ENCODE measurements at regions not wholly inside any gene's neighbourhood (a gene's known extent, or its start where the extent isn't known, plus 50 kb on each side); places are given as distances from the start of the nearest gene placed in this dataset.

- no peak for DNase-seq
Observed at GRCh38 chr11:70631624-70632047, 233.3 kb downstream of the CTTN start.

- no peak for DNase-seq
Observed at GRCh38 chr11:70633610-70634009, 235.3 kb downstream of the CTTN start.

GRCh38 chr11:70636659-70637058, 238.3 kb downstream of the CTTN start:
- no peak for DNase-seq

- DNase-seq: no peak
Observed at GRCh38 chr11:70637186-70637800, 239.0 kb downstream of the CTTN start.

- DNase-seq: no peak
Observed at GRCh38 chr11:70637949-70638583, 239.7 kb downstream of the CTTN start.

GRCh38 chr11:70640408-70640807, 242.1 kb downstream of the CTTN start:
- DNase-seq: no peak

GRCh38 chr11:70641369-70641768, 243.0 kb downstream of the CTTN start:
- DNase-seq: peak; percentile 68

- DNase-seq: no peak
Observed at GRCh38 chr11:70642266-70642665, 243.9 kb downstream of the CTTN start.

- no peak for DNase-seq
Observed at GRCh38 chr11:70643642-70644041, 245.3 kb downstream of the CTTN start.

GRCh38 chr11:70644343-70645060, 246.2 kb downstream of the CTTN start:
- no peak for DNase-seq

GRCh38 chr11:70645537-70645936, 247.2 kb downstream of the CTTN start:
- DNase-seq: no peak

- no peak for DNase-seq
Observed at GRCh38 chr11:70646272-70647049, 248.1 kb downstream of the CTTN start.

- no peak for DNase-seq
Observed at GRCh38 chr11:70647188-70648166, 249.1 kb downstream of the CTTN start.

GRCh38 chr11:70650075-70650909, 252.0 kb downstream of the CTTN start:
- DNase-seq: no peak

- DNase-seq: no peak
Observed at GRCh38 chr11:70651031-70651430, 252.7 kb downstream of the CTTN start.

- no peak for DNase-seq
Observed at GRCh38 chr11:70654016-70654415, 255.7 kb downstream of the CTTN start.

GRCh38 chr11:70655816-70656215, 257.5 kb downstream of the CTTN start:
- no peak for DNase-seq

GRCh38 chr11:70656252-70656651, 257.9 kb downstream of the CTTN start:
- DNase-seq: no peak

- no peak for DNase-seq
Observed at GRCh38 chr11:70660059-70660888, 261.9 kb downstream of the CTTN start.

- DNase-seq: no peak
Observed at GRCh38 chr11:70660889-70661197, 262.5 kb downstream of the CTTN start.

Data from NCI-H510A (cell line).